Lung (tissue), 11 donors: ENCODE measurements at regions not wholly inside any gene's neighbourhood (a gene's known extent, or its start where the extent isn't known, plus 50 kb on each side); places are given as distances from the start of the nearest gene placed in this dataset.

Experiments used
- ATAC-seq: fragments of 200-7000 bp; cut with Tn5 transposase; one replicate; pipeline ENCODE4 v1.9.1; 2020; ENCODE audit warnings: moderate number of reproducible peaks; ENCODE audit not compliant: insufficient read depth, low FRiP score
- DNase-seq, 3 donors: peaks; one replicate each; pipeline ENCODE4 v3.0.0-alpha.2; 2013 to 2017
- H3K27ac ChIP-seq, 2 donors: one replicate each; pipeline ENCODE4 v1.5.1; 2013; ENCODE audit warnings: mild to moderate bottlenecking in 2 of 2, moderate library complexity in 2 of 2, control low read depth in 1 of 2, inconsistent platforms in 1 of 2, low read depth in 1 of 2, low read length in 1 of 2
- H3K27me3 ChIP-seq, 3 donors: one replicate each; pipeline ENCODE4 v1.5.1; 2013; ENCODE audit warnings: low read length in 2 of 3; ENCODE audit not compliant: control insufficient read depth in 3 of 3, insufficient read depth in 3 of 3
- H3K36me3 ChIP-seq, 4 donors: one replicate each; pipeline ENCODE4 v1.5.1; 2013; ENCODE audit warnings: low read length in 4 of 4, mild to moderate bottlenecking in 1 of 4, moderate library complexity in 1 of 4; ENCODE audit not compliant: control insufficient read depth in 4 of 4, insufficient read depth in 4 of 4
- H3K4me1 ChIP-seq, 5 donors: one replicate each; pipeline ENCODE4 v1.5.1; 2013; ENCODE audit warnings: low read length in 5 of 5, mild to moderate bottlenecking in 2 of 5, moderate library complexity in 1 of 5; ENCODE audit not compliant: control insufficient read depth in 5 of 5, insufficient read depth in 5 of 5
- H3K4me3 ChIP-seq: one replicate; pipeline ENCODE4 v1.5.1; 2013; ENCODE audit warnings: mild to moderate bottlenecking, control low read depth, moderate library complexity
- H3K9ac ChIP-seq, 2 donors: one replicate each; pipeline ENCODE4 v1.5.1; 2013; ENCODE audit warnings: low read length in 2 of 2, control low read depth in 1 of 2; ENCODE audit not compliant: insufficient read depth in 1 of 2
- H3K9me3 ChIP-seq, 4 donors: one replicate each; pipeline ENCODE4 v1.5.1; 2013; ENCODE audit warnings: low read length in 3 of 4, mild to moderate bottlenecking in 1 of 4, moderate library complexity in 1 of 4; ENCODE audit not compliant: control insufficient read depth in 4 of 4, insufficient read depth in 3 of 4
- WGBS, 2 donors: extraction: QIAGEN DNeasy Blood & Tissue Kit; methylation state at CpG; one replicate each; pipeline ENCODE4 v1.1.7; 2013; 5-methylcytosine and 5-hydroxymethylcytosine counted together
- TF ChIP-seq, protein P1 (sequence below): IDR thresholded peaks from 2 replicates; pipeline ENCODE4 v1.5.1; 2012; ENCODE audit warnings: mild to moderate bottlenecking; ENCODE audit errors: control extremely low read depth, extremely low read depth
- donor health status: control.
- donor health status: control.
- donor health status: Bipolar disorder and iron deficiency.
- donor health status: healthy.
- donor health status: DM: yes; HTN: yes; CAD: no.

GRCh38 chr1:91091812-91092211, 70.0 kb upstream of the ZNF644 start:
- Histone ChIP-seq H3K27ac (no peak overlapping the region), H3K9ac (no peak overlapping the region), H3K27me3 (no peaks in the 10 kb centered on the region), H3K4me3 (no peak overlapping the region), H3K4me1 (peaks cover 0 to 2% (median 0%) of the 10 kb centered on the region in 5 donors), H3K9me3 (no peaks in the 10 kb centered on the region), H3K36me3 (no peaks in the 10 kb centered on the region)
- 43 to 49% methylated on average over 7 of the region's 7 CpGs for WGBS, 2 donors
- DNase-seq (peak in 2 of 3 donors; percentile 16 to 51), ATAC-seq (no peak)
- TF ChIP-seq, protein P1, sequence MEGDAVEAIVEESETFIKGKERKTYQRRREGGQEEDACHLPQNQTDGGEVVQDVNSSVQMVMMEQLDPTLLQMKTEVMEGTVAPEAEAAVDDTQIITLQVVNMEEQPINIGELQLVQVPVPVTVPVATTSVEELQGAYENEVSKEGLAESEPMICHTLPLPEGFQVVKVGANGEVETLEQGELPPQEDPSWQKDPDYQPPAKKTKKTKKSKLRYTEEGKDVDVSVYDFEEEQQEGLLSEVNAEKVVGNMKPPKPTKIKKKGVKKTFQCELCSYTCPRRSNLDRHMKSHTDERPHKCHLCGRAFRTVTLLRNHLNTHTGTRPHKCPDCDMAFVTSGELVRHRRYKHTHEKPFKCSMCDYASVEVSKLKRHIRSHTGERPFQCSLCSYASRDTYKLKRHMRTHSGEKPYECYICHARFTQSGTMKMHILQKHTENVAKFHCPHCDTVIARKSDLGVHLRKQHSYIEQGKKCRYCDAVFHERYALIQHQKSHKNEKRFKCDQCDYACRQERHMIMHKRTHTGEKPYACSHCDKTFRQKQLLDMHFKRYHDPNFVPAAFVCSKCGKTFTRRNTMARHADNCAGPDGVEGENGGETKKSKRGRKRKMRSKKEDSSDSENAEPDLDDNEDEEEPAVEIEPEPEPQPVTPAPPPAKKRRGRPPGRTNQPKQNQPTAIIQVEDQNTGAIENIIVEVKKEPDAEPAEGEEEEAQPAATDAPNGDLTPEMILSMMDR, result no peak

DNA sequence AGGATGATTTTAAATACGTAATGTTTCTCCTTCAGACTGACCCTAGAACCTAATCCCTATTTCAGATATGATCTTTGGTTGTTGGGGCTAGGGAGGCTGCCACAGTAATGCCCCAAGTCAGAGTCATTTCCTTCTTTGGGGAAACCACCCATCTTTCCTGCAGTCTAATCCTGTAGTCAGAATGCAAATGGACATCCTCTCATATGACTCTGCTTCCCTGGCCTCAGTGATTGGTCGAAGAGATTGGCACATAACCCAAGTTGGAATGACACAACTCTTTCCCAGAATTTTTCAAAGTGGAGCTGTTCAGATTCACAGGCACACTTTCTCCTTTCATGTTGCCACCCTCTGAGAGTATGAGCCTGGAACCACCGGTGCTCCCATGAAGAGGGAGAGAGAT, 58.8 kb upstream of the ZNF644 start:
- Histone ChIP-seq H3K4me1 (no peaks in the 10 kb centered on the region), H3K4me3 (no peak overlapping the region), H3K27me3 (no peaks in the 10 kb centered on the region), H3K27ac (no peak overlapping the region), H3K9ac (no peak overlapping the region), H3K9me3 (no peaks in the 10 kb centered on the region), H3K36me3 (no peaks in the 10 kb centered on the region)
- DNase-seq (no peak), ATAC-seq (no peak)
- TF ChIP-seq, protein P1, result no peak
- 90 to 92% methylated on average over 3 of the region's 3 CpGs for WGBS, 2 donors

- no peak overlapping the region for H3K27ac ChIP-seq
- H3K36me3 ChIP-seq, result no peaks in the 10 kb centered on the region
- DNase-seq, result no peak
- H3K9me3 ChIP-seq, result no peaks in the 10 kb centered on the region
- H3K4me1 ChIP-seq, result no peaks in the 10 kb centered on the region
- 94 to 98% methylated on average over 13 of the region's 13 CpGs for WGBS, 2 donors
- ATAC-seq, result no peak
- TF ChIP-seq, protein P1, result no peak
- no peak overlapping the region for H3K9ac ChIP-seq
- H3K27me3 ChIP-seq, result no peaks in the 10 kb centered on the region
- no peak overlapping the region for H3K4me3 ChIP-seq
Observed at GRCh38 chr1:91078859-91079258, 57.0 kb upstream of the ZNF644 start.

- H3K27ac ChIP-seq, result no peak overlapping the region
- TF ChIP-seq, protein P1, result no peak
- H3K9ac ChIP-seq, result no peak overlapping the region
- H3K27me3 ChIP-seq, result no peaks in the 10 kb centered on the region
- H3K9me3 ChIP-seq, result no peaks in the 10 kb centered on the region
- DNase-seq, result no peak
- WGBS, 2 donors, result 94 to 95% methylated on average over 1 of the region's 1 CpG
- no peak for ATAC-seq
- no peaks in the 10 kb centered on the region for H3K36me3 ChIP-seq
- H3K4me1 ChIP-seq, result no peaks in the 10 kb centered on the region
- no peak overlapping the region for H3K4me3 ChIP-seq
Observed at GRCh38 chr1:91076834-91077233, 55.0 kb upstream of the ZNF644 start.
